HG03135 (cell line): ENCODE measurements at regions not wholly inside any gene's neighbourhood (a gene's known extent, or its start where the extent isn't known, plus 50 kb on each side); places are given as distances from the start of the nearest gene placed in this dataset.
"Not testable (repeated sequence)": the region's sequence is repeated elsewhere in the genome, so short reads cannot be mapped to it uniquely, and the experiment has no call there.

Experiments used
- ATAC-seq: cut with Tn5 transposase; IDR thresholded peaks from one replicate; pipeline ENCODE4 v1.9.1; 2021; ENCODE audit warnings: mild to moderate bottlenecking, moderate library complexity; ENCODE audit not compliant: unreplicated experiment

- ATAC-seq = no peak
Observed at GRCh38 chr6:164097551-164098398, 683.3 kb downstream of the QKI start.

- ATAC-seq = no peak
Observed at GRCh38 chr6:164097056-164097455, 682.5 kb downstream of the QKI start.

- no peak for ATAC-seq
Observed at GRCh38 chr6:164095056-164095455, 680.5 kb downstream of the QKI start.

- ATAC-seq = no peak
Observed at GRCh38 chr6:164087870-164088269, 673.4 kb downstream of the QKI start.

GRCh38 chr6:164087211-164087610 lies 672.7 kb downstream of the QKI start:
- no peak for ATAC-seq

- ATAC-seq = no peak
Observed at GRCh38 chr6:164086076-164086887, 671.8 kb downstream of the QKI start.

GRCh38 chr6:164085091-164086075 lies 670.9 kb downstream of the QKI start:
- no peak for ATAC-seq

- no peak for ATAC-seq
Observed at GRCh38 chr6:164079275-164079600, 664.7 kb downstream of the QKI start.

GRCh38 chr6:164078532-164079274 lies 664.2 kb downstream of the QKI start:
- ATAC-seq = no peak

GRCh38 chr6:164076818-164077532 lies 662.5 kb downstream of the QKI start:
- not testable (repeated sequence) for ATAC-seq

- ATAC-seq = no peak
Observed at GRCh38 chr6:164075981-164076615, 661.6 kb downstream of the QKI start.

- no peak for ATAC-seq
Observed at GRCh38 chr6:164072240-164072666, 657.7 kb downstream of the QKI start.

- no peak for ATAC-seq
Observed at GRCh38 chr6:164069350-164069990, 655.0 kb downstream of the QKI start.

- no peak for ATAC-seq
Observed at GRCh38 chr6:164068527-164068926, 654.0 kb downstream of the QKI start.

- no peak for ATAC-seq
Observed at GRCh38 chr6:164066766-164067165, 652.2 kb downstream of the QKI start.

GRCh38 chr6:164066335-164066734 lies 651.8 kb downstream of the QKI start:
- ATAC-seq = no peak

GRCh38 chr6:164063346-164063745 lies 648.8 kb downstream of the QKI start:
- no peak for ATAC-seq

- no peak for ATAC-seq
Observed at GRCh38 chr6:164062872-164063271, 648.4 kb downstream of the QKI start.

GRCh38 chr6:164057876-164058275 lies 643.4 kb downstream of the QKI start:
- no peak for ATAC-seq
